ENCODE measurements at regions not wholly inside any gene's neighbourhood (a gene's known extent, or its start where the extent isn't known, plus 50 kb on each side); places are given as distances from the start of the nearest gene placed in this dataset.

GRCh38 chr10:91707236-91707635, 74.4 kb upstream of the PPP1R3C start:
- Histone ChIP-seq H3K4me2 (ENCODE audit: insufficient read depth, low read length) (no peak overlapping the region), H3K9me3 (replicated peaks; ENCODE audit: control insufficient read depth, insufficient read depth, low read depth, low read length) (no peaks in the 10 kb centered on the region), H3K36me3 (ENCODE audit: control insufficient read depth, insufficient read depth, low read length) (no peaks in the 10 kb centered on the region), H3K27me3 (ENCODE audit: control insufficient read depth in 2 of 2, insufficient read depth in 2 of 2, low read length in 2 of 2) (no peaks in the 10 kb centered on the region), H3K27ac (ENCODE audit: extremely low read depth, low read depth, low read length) (no peak overlapping the region), H3K79me2 (ENCODE audit: control insufficient read depth, insufficient read depth, low read length) (no peaks in the 10 kb centered on the region), H3K9me1 (ENCODE audit: control insufficient read depth, insufficient read depth, low read length) (no peaks in the 10 kb centered on the region), H3K4me1 (replicated peaks in 1 of 2; ENCODE audit: control insufficient read depth in 2 of 2, insufficient read depth in 2 of 2, low read length in 2 of 2) (peaks cover 0 to 19% of the 10 kb centered on the region in 2 experiments; a peak in 2 of 5 replicates), H4K20me1 (replicated peaks; ENCODE audit: control insufficient read depth, insufficient read depth, low read length) (no peaks in the 10 kb centered on the region), H3K4me3 (no peak overlapping the region), H3K9ac (ENCODE audit: insufficient read depth in 1 of 2, low read depth in 2 of 2, low read length in 2 of 2) (no peak overlapping the region), H2AFZ (ENCODE audit: low read depth, low read length) (no peak overlapping the region)
- TF ChIP-seq IRF2 (CRISPR knock-in tag; IDR thresholded peaks at IDR 0.05) (no peak), ZNF589 (CRISPR knock-in tag; IDR thresholded peaks at IDR 0.05; ENCODE audit: low read depth) (0 out of 2 replicates have a peak, but pooled peaks have one; percentile 65), ZNF165 (CRISPR knock-in tag; IDR thresholded peaks at IDR 0.05; ENCODE audit: borderline replicate concordance) (no peak), HDAC1 (IDR thresholded peaks at IDR 0.05) (no peak)
- TF ChIP-seq, protein P1, sequence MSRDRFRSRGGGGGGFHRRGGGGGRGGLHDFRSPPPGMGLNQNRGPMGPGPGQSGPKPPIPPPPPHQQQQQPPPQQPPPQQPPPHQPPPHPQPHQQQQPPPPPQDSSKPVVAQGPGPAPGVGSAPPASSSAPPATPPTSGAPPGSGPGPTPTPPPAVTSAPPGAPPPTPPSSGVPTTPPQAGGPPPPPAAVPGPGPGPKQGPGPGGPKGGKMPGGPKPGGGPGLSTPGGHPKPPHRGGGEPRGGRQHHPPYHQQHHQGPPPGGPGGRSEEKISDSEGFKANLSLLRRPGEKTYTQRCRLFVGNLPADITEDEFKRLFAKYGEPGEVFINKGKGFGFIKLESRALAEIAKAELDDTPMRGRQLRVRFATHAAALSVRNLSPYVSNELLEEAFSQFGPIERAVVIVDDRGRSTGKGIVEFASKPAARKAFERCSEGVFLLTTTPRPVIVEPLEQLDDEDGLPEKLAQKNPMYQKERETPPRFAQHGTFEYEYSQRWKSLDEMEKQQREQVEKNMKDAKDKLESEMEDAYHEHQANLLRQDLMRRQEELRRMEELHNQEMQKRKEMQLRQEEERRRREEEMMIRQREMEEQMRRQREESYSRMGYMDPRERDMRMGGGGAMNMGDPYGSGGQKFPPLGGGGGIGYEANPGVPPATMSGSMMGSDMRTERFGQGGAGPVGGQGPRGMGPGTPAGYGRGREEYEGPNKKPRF (IDR thresholded peaks at IDR 0.05; ENCODE audit: low read depth, low read length): no peak
- in situ Hi-C loops (cut with MboI) (no loop called here), intact Hi-C loops (cut with micrococcal nuclease) (no loop called here)
- DNase-seq (ENCODE audit: extremely low read depth in 1 of 4, low spot score in 3 of 4) (no peak), ATAC-seq (no peak), FAIRE-seq (no peak)
- ChIA-PET CTCF (ENCODE audit: low intra/inter-chr PET ratio) (no interaction called here), POLR2A (interaction anchor here (0.7 kb wide), 1 partner anchor 1080 kb away, joined by 3 read pairs; no protein-coding TSS in a partner anchor)
- 21% methylated on average over 3 of the region's 3 CpGs for WGBS (ENCODE audit: insufficient coverage, low coverage, missing lambda C conversion rate)
- no TSS peak for BruUV-seq (replicated peaks)
